ENCODE measurements at regions not wholly inside any gene's neighbourhood (a gene's known extent, or its start where the extent isn't known, plus 50 kb on each side); places are given as distances from the start of the nearest gene placed in this dataset.

GRCh38 chr5:168031614-168032013 lies 259.8 kb upstream of the WWC1 start:
- no peak for TF ChIP-seq CTCF (IDR thresholded peaks at IDR 0.05; ENCODE audit: low read depth, low read length, missing control alignments)
- DNase-seq (ENCODE audit: low read depth): no peak
- no peak overlapping the region for H3K4me3 ChIP-seq (ENCODE audit: low read depth, low read length)

GRCh38 chr5:168039039-168039438 lies 252.4 kb upstream of the WWC1 start:
- H3K4me3 ChIP-seq (ENCODE audit: low read depth, low read length): no peak overlapping the region
- no peak for TF ChIP-seq CTCF (IDR thresholded peaks at IDR 0.05; ENCODE audit: low read depth, low read length, missing control alignments)
- DNase-seq (ENCODE audit: low read depth): no peak

DNA sequence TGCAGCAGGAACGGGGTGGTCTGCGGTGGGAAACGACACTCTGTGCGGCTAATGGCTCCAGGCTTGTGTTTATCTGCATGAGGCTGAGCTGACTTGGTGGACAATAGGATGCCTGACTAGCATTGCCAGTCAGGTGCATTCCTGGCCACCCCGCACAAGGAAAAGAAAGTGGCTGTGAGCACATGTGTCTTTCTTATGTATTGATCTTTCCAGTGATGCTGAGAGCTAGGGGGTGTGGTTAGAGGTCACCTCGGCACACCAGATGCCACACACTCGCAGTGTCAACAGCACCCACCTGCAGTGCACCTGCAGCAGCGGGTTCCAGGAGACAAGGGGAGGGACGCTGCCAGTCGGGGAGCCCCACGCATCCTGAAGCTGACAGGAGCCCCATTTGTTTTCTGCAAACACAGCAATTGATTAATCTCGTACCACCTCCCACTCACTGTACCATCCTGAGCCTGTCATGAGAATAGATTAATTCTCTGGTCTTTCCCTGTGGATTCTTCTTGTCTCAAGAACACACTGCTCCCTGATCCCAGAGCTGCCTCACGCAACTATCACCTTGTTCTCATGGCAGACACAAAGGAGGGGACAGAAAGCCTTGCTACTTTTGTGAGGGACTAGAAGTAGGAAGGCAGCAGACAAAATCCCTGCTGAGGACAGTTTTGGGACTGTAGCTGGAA lies 251.7 kb upstream of the WWC1 start:
- no peak for TF ChIP-seq CTCF (IDR thresholded peaks at IDR 0.05; ENCODE audit: low read depth, low read length, missing control alignments)
- no peak overlapping the region for H3K4me3 ChIP-seq (ENCODE audit: low read depth, low read length)
- DNase-seq (ENCODE audit: low read depth): no peak

DNA sequence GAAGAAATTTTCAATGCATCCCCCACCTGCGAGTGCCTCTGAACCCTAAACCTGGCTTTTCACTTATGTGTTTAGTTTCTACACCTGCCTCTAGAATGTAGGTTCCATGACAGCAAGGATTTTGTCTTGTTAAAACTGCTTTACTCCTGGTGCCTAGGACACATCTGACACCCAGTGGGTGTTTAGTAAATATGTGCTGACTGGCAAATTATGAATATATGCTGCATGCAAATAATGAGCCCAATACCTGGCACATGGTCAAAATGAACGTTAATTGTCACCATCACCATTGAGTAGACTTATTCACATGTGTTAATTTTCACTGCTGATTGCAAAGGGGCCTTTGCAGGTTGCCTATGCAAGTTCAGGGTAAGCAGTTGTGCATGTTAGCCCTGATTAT lies 249.9 kb upstream of the WWC1 start:
- no peak for TF ChIP-seq CTCF (IDR thresholded peaks at IDR 0.05; ENCODE audit: low read depth, low read length, missing control alignments)
- no peak for DNase-seq (ENCODE audit: low read depth)
- no peak overlapping the region for H3K4me3 ChIP-seq (ENCODE audit: low read depth, low read length)

DNA sequence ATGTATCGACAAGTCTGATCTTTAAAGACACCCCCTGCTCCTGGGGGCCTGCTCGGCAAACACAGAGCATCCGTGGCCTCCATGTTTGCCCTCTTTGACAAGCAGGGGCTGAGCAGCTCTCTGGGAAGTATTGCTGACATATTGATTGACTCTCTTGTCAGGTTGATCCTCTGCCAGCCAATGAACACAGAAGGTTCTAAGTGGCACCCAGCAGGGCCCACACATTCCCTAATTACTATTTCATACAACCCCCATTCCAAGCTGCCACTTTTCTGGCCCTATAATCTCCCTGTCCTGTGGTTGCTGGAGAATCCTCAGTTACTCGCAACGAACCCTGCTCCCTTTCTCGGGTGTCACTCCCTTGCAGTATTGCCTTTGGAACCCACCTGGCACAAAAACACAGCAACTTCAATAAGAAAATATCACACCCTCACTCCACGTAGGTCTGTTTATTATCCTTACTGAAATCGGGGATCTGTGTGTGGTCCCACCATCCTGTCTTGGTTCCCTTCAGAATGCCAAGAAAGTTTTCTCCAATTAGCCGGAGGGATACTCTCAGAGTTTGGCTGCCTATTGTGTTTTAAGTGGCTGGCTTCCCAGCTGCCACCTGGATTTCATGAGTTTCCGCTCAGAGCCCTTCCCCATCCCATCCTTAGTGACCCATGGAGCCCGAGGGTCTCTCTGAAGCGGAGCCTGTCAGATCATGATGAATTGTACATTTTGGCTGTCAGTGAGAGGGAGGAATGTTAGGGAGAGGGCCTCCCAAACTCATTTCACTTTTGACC lies 249.0 kb upstream of the WWC1 start:
- no peak overlapping the region for H3K4me3 ChIP-seq (ENCODE audit: low read depth, low read length)
- no peak for TF ChIP-seq CTCF (IDR thresholded peaks at IDR 0.05; ENCODE audit: low read depth, low read length, missing control alignments)
- no peak for DNase-seq (ENCODE audit: low read depth)

- no peak for DNase-seq (ENCODE audit: low read depth)
- no peak overlapping the region for H3K4me3 ChIP-seq (ENCODE audit: low read depth, low read length)
- TF ChIP-seq CTCF (IDR thresholded peaks at IDR 0.05; ENCODE audit: low read depth, low read length, missing control alignments): no peak
Observed at GRCh38 chr5:168046163-168046562, 245.3 kb upstream of the WWC1 start.

All from GM12864 (cell line).